GM21825 (cell line): ENCODE measurements at regions not wholly inside any gene's neighbourhood (a gene's known extent, or its start where the extent isn't known, plus 50 kb on each side); places are given as distances from the start of the nearest gene placed in this dataset.
"Not testable (repeated sequence)": the region's sequence is repeated elsewhere in the genome, so short reads cannot be mapped to it uniquely, and the experiment has no call there.

ENCODE experiments used
- ATAC-seq: cut with Tn5 transposase; IDR thresholded peaks from one replicate; pipeline ENCODE4 v1.9.1; 2021; ENCODE audit warnings: mild to moderate bottlenecking, moderate library complexity; ENCODE audit not compliant: unreplicated experiment

DNA sequence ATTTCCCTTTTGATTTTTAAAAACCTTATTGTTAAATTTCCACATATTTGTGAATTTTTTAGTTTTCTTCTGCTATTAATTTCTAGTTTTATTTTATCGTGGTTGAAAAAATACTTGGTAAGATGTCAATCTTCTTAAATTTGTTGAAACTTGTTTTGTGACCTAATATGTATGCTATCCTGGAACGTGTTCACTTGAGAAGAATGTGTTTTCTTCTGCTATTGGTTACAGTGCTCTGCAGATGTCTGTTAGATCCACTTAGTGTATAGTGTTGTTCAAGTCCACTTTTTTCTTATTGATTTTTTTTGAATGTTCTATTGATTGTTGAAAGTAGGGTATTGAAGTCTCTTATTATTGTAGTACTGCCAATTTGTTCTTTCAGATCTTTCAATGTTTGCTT, 116.5 kb upstream of the NETO1 start:
- ATAC-seq, result no peak

DNA sequence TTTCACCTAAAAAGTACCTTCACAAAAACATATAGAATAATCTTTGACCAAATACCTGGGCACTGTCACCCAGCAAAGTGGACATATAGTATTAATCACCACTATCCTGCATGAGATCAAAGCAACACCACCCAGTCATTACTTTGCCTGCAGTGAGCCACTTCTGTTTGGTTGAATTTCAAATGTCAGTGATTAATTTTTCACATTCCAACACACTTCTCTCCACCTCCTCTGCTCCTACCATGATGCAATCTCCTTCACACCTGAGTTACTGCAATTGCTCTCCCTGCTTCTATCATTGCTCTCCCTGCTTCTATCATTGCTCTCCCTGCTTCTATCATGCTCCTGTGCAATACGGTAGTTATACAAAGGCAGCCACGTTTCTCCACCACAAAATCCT, 106.1 kb upstream of the NETO1 start:
- no peak for ATAC-seq

DNA sequence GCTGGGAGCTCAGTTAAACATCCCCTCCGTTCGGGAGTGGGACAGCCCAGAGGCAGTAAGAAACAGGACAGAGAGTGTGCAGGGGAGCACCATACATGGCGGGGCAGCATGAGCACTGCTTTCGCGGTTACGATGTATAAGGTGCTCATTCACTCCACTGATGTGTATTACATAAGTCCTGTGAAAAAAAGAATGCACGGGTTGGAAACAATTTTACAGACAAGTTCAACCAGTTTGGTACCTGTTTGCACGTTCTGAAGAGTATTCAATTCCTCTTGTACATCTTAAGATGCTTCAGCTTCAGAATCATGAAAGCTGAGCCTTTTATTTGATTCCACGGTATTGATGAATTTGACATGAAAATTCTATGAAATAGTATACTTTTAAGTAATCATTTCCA, 97.8 kb upstream of the NETO1 start:
- ATAC-seq, result no peak

DNA sequence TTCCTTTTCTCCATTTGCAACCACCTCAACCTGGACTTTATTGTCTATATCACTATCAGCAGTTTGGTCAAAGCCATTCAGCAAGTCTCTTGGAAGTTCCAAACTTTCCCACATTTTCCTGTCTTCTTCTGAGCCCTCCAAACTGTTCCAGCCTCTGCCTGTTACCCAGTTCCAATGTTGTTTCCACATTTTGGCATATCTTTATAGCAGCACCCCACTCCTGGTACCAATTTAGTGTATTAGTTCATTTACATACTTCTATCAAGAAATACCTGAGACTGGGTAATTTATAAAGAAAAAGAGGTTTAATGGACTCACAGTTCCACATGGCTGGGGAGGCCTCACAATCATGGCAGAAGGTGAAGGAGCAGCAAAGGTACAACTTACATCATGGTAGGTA, 90.4 kb upstream of the NETO1 start:
- ATAC-seq, result not testable (repeated sequence)

DNA sequence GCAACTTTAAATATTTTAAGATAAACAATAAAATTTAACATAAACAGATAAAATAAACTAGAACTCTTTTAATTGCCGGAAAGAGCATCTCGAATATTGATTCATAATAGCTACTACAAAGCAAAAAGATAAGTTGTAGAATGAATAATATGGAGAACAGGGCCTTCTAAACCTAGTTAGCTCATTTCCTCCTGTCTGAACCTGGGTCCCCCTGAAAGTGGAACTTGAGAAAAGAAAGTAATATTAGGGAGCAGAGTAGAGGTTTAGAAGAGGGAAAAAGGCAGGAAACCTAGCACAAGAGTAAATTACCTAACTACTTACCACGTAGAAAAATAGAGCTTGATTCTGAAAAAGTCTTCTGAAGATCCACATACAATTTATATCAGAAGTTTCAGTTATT, 80.7 kb upstream of the NETO1 start:
- ATAC-seq, result no peak

DNA sequence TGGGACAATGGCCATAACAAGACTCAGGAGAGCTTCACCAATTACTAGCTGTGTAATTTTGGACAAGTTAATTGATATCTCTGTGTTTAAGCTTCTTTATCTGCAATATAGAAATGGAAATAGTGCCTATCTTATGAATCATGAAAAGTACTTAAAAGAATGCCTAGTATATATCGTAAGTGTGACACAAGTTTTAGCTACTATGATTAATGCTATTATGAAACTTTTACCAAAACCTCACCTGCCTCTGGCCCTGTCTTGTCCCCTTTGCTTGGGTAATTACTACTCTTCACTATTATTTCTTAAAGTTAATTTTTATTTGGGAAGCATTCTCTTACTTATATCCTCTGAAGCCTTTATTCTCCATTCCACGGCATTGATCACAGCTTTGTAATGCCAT, 75.0 kb upstream of the NETO1 start:
- no peak for ATAC-seq

DNA sequence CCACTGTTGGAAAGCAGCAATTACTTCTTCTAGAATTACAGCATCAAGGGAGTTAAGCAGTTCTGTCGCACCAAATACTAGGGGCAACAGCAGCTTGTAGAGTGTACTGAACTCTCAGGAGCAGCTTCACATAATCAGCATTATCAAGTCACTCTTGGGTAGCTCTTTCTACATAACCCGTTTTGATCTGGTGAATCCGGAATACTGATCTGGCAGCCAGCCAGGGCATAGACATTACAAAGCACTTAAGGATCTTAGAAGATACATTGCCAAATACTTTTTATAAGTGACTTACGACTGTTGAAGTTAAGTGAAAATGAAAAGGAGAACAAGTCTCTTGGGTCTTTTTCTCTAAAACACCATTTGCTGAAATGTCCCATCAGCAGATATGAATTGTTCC, 73.2 kb upstream of the NETO1 start:
- ATAC-seq, result no peak

DNA sequence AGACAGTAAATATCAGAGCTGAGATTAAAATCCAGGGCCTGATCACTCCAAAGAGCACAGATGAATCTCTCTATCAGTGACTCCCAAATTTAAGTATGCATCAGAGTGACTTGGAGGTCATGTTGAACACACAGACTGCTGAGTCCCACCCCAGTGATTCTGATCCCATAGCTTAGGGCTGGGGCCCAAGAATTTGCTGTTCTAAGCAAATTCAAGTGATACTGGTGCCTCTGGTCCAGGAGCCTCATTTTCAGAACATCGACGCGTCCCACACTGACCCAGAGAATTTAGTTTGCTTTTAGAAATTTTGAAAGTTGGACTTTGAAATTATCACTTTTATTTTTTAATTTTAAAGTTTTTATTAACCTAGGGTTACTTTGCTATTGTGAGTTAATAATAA, 72.7 kb upstream of the NETO1 start:
- no peak for ATAC-seq

DNA sequence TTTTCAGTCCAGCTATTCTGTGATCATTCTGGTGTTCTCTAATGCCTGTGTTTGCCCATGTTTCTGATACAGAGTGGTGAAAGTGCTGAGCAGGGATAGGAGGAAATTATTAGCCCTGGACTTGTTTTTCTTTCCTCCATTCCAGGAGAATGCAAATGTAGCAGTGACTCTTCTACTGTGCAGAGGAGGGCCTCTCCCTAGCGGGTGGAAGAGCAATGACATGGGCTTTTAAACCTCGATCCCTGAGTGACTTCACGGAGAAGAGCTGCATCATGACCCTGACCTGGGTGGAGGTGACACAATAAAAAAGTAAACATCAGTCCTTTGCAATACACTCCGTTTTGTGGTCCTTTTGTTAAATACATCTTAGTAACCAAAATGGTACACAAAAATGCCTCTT, 68.0 kb upstream of the NETO1 start:
- no peak for ATAC-seq

DNA sequence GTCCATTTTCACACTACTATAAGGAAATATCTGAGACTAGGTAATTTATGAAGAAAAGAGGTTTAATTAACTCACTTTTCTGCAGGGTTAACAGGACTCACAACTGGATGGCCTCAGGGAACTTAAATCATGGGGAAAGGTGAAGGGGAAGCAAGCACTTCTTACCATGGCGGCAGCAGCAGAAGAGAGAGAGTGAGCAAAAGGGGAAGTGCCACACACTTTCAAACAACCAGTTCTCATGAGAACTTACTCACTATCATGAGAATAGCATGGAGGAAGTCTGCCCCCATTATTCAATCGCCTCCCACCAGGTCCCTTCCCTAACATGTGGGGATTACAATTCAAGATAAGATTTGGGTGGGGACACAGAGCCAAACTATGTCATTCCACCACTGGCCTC, 55.1 kb upstream of the NETO1 start:
- no peak for ATAC-seq
